Kidney tubule cell (primary cell): ENCODE measurements at regions not wholly inside any gene's neighbourhood (a gene's known extent, or its start where the extent isn't known, plus 50 kb on each side); places are given as distances from the start of the nearest gene placed in this dataset.
A peak's percentile ranks its signal among the peaks of the same experiment; 100 is the strongest.

ENCODE experiments used
- DNase-seq: peaks from one replicate; pipeline ENCODE4 v3.0.0-alpha.2; 2018; ENCODE audit warnings: low spot score

GRCh38 chr3:182725372-182726251, 67.7 kb upstream of the ATP11B start:
- DNase-seq = peak; percentile 29

DNA sequence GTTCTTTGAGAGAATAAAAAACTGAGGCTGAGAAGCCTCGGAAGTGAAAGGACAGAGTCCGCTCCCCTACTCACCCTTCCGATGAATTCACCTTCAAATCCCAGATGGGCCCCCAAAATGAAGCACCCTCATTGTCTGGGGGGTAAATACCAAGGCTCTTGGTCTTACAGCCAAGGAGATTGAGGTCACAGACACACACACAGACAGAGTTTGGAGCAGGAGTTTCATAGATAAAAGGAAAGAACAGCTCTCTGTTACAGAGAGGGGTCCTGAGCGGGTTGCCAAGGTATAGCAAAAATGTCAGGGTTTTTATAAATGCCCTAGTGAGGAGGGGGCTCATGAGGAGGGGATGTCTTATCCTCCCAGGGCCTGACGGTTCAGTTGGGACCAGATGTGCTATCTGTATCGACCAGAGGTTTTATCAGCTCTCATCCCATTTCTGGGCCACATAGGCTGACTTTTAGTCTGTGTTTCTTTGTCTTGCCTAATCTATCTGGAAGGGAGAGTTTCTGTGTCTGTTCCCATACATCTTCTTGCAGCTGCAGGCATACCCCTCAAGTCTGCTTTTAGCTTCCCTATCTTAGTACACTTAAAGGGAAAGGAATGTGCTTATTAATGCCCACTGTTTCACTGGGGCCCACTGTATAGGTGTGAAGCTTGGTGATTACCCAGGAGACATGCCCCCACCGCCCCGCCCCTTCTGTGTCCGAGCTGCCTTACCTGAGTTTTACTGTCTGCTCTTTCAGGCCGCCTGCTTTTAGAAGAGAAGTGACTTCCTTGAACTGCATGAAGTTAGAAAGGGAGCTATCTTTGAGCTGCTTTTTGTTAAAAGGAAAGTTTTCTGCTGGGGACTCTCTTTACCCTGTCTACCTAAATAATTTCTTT, 66.8 kb upstream of the ATP11B start:
- no peak for DNase-seq

DNA sequence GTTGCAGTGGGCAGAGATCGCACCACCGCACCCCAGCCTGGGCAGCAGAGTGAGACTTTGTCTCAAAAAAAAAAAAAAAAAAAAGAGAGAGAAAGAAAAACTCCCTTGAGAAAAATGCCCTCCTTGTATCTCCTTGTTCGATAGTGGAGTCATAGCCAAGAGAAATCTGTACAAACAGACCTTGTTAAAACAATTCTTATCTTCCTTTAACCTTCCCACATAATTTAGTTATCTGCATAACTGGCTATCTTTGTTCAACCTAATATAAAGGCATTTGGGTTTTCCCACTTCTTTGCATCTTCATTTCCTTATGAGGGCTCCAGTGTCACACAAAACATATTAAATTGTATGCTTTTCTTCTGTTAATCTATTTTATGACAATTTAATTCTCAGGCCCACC, 65.1 kb upstream of the ATP11B start:
- DNase-seq = no peak

GRCh38 chr3:182729903-182730674, 63.2 kb upstream of the ATP11B start:
- no peak for DNase-seq

DNA sequence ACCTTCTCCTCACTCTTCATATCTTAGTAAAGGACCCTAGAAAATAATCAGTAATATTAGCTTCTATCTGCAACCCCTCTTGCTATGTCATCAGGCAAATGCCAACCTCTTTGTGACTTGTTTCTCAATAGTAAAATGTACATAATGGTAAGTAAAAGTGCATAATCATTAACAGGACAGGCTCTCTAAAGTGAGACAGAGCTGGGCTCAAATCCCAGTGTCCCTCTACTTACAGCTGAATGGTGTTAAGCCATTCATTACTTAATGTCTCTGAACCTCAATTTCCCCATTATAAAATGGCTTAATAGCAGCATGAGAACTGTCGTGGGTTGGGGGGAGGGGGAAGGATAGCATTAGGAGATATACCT, 62.6 kb upstream of the ATP11B start:
- no peak for DNase-seq

- no peak for DNase-seq
Measured at GRCh38 chr3:182731764-182732163, 61.5 kb upstream of the ATP11B start.

GRCh38 chr3:182732232-182733015, 60.9 kb upstream of the ATP11B start:
- no peak for DNase-seq

- no peak for DNase-seq
Measured at GRCh38 chr3:182735672-182736071, 57.6 kb upstream of the ATP11B start.

DNA sequence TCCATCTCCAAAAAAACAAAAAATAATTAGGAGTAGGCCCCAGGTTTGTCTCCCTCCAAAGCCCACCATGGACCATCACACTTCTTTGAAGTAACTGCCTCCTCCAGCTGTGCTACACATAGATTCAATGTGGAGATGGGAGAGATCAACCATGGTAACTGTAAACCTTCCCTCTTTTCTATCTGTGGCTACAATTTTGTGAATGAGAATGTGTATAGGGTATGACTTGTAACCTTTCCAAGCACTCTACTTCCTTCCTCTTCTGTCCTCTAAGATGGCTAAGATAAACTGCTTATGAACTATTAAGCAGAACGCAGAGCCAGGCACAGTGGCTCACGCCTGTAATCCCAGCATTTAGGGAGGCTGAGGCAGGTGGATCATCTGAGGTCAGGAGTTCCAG, 55.5 kb upstream of the ATP11B start:
- no peak for DNase-seq

DNA sequence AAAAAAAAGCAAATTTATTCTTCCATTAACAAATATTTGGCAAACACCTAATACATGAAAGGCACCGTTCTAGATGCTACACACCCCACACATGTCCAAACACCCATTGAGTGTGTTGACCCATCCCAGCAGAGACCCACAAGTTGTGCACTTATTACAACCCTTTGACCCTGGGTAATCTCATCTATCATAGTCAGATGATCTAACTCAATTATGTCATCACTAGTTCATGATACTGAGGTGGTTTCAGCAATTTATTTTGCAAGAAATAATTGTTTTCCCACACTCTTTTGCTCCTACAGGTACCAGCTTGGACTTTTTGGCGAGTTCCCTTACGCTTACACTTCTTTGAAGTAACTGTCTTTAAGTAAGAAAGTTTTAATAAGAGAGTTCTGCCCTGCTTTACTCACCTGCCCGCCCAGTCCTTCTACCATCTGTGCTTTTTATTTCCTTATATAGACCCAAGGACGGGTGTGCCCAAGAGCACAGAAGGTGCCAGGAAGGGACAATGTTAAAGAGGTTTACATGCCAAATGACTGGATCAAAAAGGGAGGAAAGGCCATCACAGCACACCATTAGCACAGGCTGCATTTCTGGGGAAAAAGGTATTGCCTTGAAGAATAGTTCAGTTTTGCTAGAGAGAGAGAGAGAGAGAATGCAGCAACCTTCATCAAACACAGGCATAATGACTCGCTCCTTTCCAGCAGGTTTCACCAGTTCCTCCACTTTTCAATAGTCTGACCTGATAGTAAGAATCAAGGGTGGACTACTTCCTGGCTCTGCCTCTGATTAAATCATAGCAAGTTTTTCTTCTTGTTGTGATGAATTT, 54.5 kb upstream of the ATP11B start:
- peak; percentile 86 for DNase-seq

DNA sequence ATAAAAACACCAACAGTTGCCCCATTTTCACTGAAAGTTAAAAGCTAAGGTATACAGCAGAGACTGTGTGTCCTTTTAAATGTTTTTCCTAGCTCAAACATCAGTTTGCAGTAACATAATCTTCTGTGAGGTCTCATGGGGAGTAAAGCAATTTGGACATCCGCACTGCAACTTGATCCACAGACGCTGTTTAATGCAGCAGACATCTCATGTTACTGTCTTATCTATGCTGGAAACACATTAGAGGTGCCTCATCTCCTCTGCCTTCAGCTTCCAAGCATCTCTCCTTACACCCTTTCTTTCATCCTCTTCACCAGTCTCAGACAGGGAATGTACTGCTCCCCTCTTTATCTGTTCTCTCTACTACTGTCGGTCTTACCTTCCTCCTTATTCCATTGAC, 53.7 kb upstream of the ATP11B start:
- no peak for DNase-seq

- DNase-seq = peak; percentile 90
Measured at GRCh38 chr3:182740710-182741109, 52.6 kb upstream of the ATP11B start.

DNA sequence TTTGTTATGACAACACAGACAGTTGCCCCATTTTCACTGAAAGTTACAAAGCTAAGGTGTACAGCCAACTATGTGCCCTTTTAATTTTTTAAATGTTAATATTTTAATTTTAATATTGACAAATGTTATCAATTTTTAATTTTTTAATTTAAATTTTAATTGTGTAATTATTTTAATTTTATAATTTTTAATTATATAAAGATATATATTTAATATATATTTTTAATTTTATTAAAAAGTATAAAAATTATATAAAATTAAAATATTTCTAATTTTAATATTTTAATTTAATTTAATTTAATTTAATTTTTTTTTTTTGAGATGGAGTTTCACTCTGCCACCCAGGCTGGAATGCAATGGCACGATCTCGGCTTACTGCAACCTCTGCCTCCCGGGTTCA, 52.1 kb upstream of the ATP11B start:
- no peak for DNase-seq
